Breast epithelium (tissue), 4 donors: ENCODE measurements at regions not wholly inside any gene's neighbourhood (a gene's known extent, or its start where the extent isn't known, plus 50 kb on each side); places are given as distances from the start of the nearest gene placed in this dataset.

ENCODE experiments used
- DNase-seq, 2 donors: peaks; one replicate each; pipeline ENCODE4 v3.0.0-alpha.2; 2019; ENCODE audit warnings: low spot score in 2 of 2
- H3K27ac ChIP-seq, 2 donors: fragments of 200-600 bp; sonication (generic) in 1 of 2; one replicate each; pipeline ENCODE4 v1.5.1; 2016 to 2019; ENCODE audit warnings: mild to moderate bottlenecking in 1 of 2
- H3K27me3 ChIP-seq, 2 donors: fragments of 200-600 bp; sonication (generic) in 1 of 2; one replicate each; pipeline versions ENCODE4 v1.5.1 to v1.6.0; 2017 to 2019; ENCODE audit warnings: control low read depth in 1 of 2, mild to moderate bottlenecking in 1 of 2
- H3K36me3 ChIP-seq: fragments of 200-600 bp; one replicate; pipeline ENCODE4 v1.5.1; 2019
- H3K4me1 ChIP-seq, 2 donors: fragments of 200-600 bp; sonication (generic); one replicate each; pipeline ENCODE4 v1.5.1; 2016 to 2019; ENCODE audit warnings: control low read depth in 1 of 2
- H3K4me3 ChIP-seq, 3 donors: fragments of 200-600 bp; sonication (generic); 1 replicate in 2 of 3; 2 replicates in 1 of 3; pipeline ENCODE4 v1.5.1; 2016 to 2019; ENCODE audit warnings: mild to moderate bottlenecking in 3 of 3, moderate library complexity in 2 of 3
- H3K9me3 ChIP-seq, 2 donors: fragments of 200-600 bp; sonication (generic) in 1 of 2; one replicate each; pipeline ENCODE4 v1.5.1; 2016 to 2019; ENCODE audit warnings: control low read depth in 1 of 2
- POLR2A ChIP-seq: fragments of 450-650 bp; IDR thresholded peaks from one replicate; pipeline ENCODE4 v1.6.1; 2016; ENCODE audit warnings: antibody characterized with exemption, mild to moderate bottlenecking, moderate library complexity
- POLR2AphosphoS5 ChIP-seq, 3 donors: sonication (generic); formaldehyde crosslinking; IDR thresholded peaks; one replicate each; pipeline ENCODE4 v1.6.1; 2017; ENCODE audit warnings: antibody characterized with exemption in 3 of 3
- intact Hi-C: fragments of 100-400 bp; cut with DNase I; formaldehyde crosslinking; loops from one replicate; pipeline ENCODE4 v1.15.1; 2023; ENCODE audit warnings: low total_unique reads
- TF ChIP-seq, protein P1 (sequence below), 3 donors: fragments of 450-650 bp; IDR thresholded peaks; one replicate each; pipeline ENCODE4 v1.5.1; 2016 to 2017; ENCODE audit warnings: antibody characterized with exemption in 3 of 3, mild to moderate bottlenecking in 3 of 3, moderate library complexity in 3 of 3

DNA sequence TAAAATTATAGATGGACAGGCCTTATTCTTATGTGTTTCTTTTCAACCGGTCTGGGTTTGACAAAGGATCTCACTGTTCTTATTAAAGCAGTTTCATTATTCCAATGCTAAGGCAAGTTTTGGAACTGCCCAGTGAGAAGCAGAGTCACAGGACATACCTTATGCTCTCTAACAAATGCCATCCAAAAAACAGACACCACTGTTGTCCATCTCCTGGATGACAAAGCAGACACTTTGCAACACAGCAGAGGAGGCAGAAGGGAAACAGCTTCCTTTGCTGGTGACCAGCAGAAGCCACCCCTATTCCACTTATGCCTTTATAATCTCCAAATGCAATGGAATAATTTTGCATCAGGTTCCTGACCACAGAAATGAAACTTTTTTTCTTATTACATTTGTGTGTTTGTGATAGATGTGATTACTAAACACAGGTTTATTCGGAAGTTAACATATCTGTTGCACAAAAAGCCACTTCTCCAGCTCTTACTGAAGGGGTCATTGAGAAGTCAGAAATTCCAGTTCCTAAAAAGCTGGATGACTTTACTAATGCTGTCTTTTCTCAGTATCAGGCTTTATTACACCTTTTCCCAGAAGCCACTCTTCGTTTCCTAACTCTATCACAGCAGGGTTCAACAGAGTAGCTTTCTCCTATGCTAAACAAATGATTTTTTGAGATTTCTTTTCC lies 115.6 kb downstream of the BTG1 start:
- H3K4me3 ChIP-seq: no peak overlapping the region
- no peaks in the 10 kb centered on the region for H3K36me3 ChIP-seq
- H3K27me3 ChIP-seq: no peaks in the 10 kb centered on the region
- DNase-seq: no peak
- peak overlapping the region; percentile 65 to 75 for H3K27ac ChIP-seq
- intact Hi-C loops: no loop called here
- peaks cover 0 to 4% of the 10 kb centered on the region in 2 donors for H3K4me1 ChIP-seq
- no peaks in the 10 kb centered on the region for H3K9me3 ChIP-seq
- TF ChIP-seq POLR2A (no peak), POLR2AphosphoS5 (IDR thresholded peaks at IDR 0.05) (no peak)
- TF ChIP-seq, protein P1, sequence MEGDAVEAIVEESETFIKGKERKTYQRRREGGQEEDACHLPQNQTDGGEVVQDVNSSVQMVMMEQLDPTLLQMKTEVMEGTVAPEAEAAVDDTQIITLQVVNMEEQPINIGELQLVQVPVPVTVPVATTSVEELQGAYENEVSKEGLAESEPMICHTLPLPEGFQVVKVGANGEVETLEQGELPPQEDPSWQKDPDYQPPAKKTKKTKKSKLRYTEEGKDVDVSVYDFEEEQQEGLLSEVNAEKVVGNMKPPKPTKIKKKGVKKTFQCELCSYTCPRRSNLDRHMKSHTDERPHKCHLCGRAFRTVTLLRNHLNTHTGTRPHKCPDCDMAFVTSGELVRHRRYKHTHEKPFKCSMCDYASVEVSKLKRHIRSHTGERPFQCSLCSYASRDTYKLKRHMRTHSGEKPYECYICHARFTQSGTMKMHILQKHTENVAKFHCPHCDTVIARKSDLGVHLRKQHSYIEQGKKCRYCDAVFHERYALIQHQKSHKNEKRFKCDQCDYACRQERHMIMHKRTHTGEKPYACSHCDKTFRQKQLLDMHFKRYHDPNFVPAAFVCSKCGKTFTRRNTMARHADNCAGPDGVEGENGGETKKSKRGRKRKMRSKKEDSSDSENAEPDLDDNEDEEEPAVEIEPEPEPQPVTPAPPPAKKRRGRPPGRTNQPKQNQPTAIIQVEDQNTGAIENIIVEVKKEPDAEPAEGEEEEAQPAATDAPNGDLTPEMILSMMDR (IDR thresholded peaks at IDR 0.05): no peak

DNA sequence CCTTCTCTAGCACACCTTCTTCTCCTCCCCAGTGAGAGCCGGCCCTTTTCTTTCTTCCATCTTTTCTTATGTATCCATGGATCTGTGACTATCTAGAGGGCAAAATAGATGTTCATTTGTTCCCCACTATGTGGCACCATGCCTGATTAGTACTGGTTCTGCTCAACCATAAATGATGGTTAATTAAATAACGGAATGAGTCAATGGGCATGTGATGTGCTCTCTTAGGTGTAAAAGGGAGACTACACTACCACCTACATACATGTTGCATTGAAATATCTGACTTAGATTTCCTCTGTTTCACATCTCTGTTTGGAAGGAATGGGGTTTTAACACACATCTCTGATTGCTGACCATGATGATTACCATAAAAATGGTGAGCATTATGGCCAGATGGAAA lies 116.5 kb downstream of the BTG1 start:
- Histone ChIP-seq H3K27me3 (no peaks in the 10 kb centered on the region), H3K27ac (peak overlapping the region; percentile 65 to 75), H3K9me3 (no peaks in the 10 kb centered on the region), H3K4me1 (peaks cover 0 to 4% of the 10 kb centered on the region in 2 donors), H3K36me3 (no peaks in the 10 kb centered on the region), H3K4me3 (no peak overlapping the region)
- DNase-seq: no peak
- intact Hi-C loops: no loop called here
- TF ChIP-seq POLR2A (no peak), POLR2AphosphoS5 (IDR thresholded peaks at IDR 0.05) (no peak)
- TF ChIP-seq, protein P1 (IDR thresholded peaks at IDR 0.05): no peak

DNA sequence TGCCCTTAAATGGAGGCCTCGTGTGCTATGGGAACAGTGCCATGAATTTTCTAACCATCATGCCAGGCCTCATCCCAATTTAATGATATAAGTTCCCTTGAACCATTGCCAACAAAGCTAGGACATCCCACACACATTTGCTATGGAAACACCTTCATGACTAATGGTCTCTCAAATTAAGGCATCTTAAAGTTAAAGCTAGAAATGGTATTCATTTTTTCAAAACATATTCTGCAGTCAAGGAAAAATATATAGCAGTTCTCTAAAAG lies 117.3 kb downstream of the BTG1 start:
- Histone ChIP-seq H3K9me3 (no peaks in the 10 kb centered on the region), H3K27ac (no peak overlapping the region), H3K4me1 (peaks cover 0 to 4% of the 10 kb centered on the region in 2 donors), H3K4me3 (no peak overlapping the region), H3K36me3 (no peaks in the 10 kb centered on the region), H3K27me3 (no peaks in the 10 kb centered on the region)
- TF ChIP-seq POLR2A: no peak
- TF ChIP-seq, protein P1 (IDR thresholded peaks at IDR 0.05): no peak
- intact Hi-C loops: no loop called here
- no peak for DNase-seq

DNA sequence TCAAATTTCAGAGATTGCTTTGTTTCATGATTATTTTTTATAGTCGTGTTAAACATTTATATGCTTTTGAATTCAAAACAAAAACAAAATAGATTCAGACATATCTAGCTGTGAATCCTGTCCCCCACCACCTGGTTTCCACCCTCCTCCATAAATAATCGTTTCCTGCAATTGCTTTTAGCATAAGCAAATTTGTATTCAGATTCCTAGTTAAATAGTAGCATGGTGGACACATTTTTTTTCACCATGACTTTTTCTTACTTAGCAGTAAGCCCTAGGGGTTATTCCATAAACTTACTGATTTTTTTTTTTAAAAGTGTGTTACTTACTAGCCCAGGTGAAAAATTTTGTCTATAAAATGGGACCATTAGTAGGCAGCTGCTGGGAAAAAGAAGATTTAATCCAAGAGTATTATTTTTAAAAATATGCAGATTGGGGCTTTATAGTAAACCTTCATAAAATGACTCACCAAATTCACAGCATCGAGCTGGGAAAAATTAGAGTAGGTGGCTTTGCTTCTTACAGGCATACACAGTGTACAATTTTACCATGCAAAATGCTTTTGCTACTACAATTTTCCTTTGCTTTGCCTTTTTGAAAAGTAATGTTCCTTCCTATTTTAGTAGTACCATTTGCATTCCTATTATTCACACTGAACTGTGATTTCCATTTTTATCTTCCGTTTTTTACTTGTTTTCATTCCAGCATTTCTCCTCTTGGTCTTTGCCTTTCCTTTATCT lies 117.8 kb downstream of the BTG1 start:
- peaks cover 0 to 4% of the 10 kb centered on the region in 2 donors for H3K4me1 ChIP-seq
- TF ChIP-seq, protein P1 (IDR thresholded peaks at IDR 0.05): no peak
- no peak for TF ChIP-seq POLR2A
- no peak for TF ChIP-seq POLR2AphosphoS5 (IDR thresholded peaks at IDR 0.05)
- no peaks in the 10 kb centered on the region for H3K36me3 ChIP-seq
- H3K9me3 ChIP-seq: no peaks in the 10 kb centered on the region
- no peak overlapping the region for H3K27ac ChIP-seq
- no peak for DNase-seq
- H3K27me3 ChIP-seq: no peaks in the 10 kb centered on the region
- intact Hi-C loops: no loop called here
- H3K4me3 ChIP-seq: no peak overlapping the region

DNA sequence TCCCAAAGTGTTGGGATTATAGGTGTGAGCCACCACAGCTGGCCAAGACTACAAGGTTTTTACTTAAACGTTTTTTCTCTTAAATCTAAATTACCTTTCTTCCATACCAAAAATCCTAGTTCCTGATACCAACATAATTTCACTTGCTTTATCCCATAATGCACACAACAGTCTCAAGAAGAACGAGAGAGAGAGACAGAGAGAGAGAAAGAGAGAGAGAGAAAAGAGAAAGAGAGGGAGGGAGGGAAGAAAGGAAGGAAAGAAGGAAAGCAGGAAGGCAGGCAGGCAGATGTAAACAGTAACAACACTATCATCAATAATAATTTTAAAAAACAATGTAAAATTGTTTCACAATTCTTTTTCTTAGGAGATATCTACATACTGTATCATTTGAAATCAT lies 118.4 kb downstream of the BTG1 start:
- H3K27me3 ChIP-seq: no peaks in the 10 kb centered on the region
- no peak for DNase-seq
- H3K27ac ChIP-seq: no peak overlapping the region
- H3K9me3 ChIP-seq: no peaks in the 10 kb centered on the region
- peaks cover 0 to 4% of the 10 kb centered on the region in 2 donors for H3K4me1 ChIP-seq
- intact Hi-C loops: no loop called here
- H3K36me3 ChIP-seq: no peaks in the 10 kb centered on the region
- TF ChIP-seq, protein P1 (IDR thresholded peaks at IDR 0.05): no peak
- no peak overlapping the region for H3K4me3 ChIP-seq
